NCI-H1092 treated with DMSO at 0.1 percent for 48 hours (cell line): ENCODE measurements at regions not wholly inside any gene's neighbourhood (a gene's known extent, or its start where the extent isn't known, plus 50 kb on each side); places are given as distances from the start of the nearest gene placed in this dataset.
"Not testable (repeated sequence)": the region's sequence is repeated elsewhere in the genome, so short reads cannot be mapped to it uniquely, and the experiment has no call there.

Experiments used
- DNase-seq: peaks from one replicate; lab custom pipeline; 2025; lab: John Stamatoyannopoulos, UW

DNA sequence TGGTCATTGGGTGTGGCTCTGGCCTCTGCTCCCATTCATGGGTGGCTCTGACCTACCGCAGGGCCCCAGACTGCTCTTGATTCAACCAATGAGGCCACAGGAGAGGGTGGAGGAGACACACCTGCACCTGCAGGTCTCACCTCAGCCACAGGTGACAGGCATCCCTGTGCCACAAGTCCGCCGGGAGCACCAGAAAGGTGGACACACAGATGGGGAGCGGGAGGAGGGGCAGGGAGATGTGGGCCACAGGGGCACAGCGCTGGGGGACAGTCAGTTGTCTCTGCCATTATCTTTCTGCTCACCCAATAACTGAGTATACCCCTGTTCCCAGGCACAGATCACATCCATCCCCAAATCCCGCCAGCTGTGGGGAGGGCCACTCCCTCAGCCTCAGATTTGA is 189.1 kb upstream of the SALL3 start:
- no peak for DNase-seq

DNA sequence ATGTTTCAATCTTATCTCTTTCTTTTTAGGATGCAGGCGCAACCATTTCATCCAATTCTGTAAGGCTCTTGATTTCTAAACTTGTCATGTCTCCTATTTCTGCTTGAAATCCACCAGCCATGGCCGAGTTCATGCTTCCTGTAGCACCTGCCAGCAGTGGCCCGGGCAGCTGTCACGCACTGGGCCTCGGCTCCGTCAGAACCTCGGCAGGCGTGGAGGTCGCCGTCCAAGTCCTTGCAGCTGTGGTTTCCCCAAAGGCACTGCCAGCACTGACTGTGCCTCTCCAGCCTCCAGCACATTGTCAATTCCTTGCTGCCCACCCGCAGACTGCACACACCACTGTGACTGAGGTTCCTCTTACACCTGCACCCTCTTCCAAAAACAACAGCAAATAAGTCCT is 188.7 kb upstream of the SALL3 start:
- DNase-seq = peak; percentile 61

DNA sequence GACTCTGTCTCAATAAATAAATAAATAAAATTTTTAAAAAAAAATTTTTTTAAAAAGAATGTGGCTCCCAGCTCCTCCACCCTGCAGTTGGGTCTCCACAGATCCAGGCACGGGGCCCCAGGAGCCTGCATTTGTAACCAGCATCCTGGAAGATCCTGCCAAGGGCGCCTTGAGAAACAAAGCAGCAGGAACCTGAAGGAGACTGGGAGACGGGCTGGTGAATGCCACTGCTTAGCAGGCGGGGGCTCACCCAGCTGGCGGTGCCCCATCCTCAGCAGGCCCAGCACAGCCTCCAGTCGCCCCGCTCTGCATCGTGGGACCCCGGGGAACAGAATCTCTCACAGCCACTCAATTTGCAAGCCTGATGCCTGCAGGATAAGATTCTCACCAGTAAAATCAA is 187.5 kb upstream of the SALL3 start:
- no peak for DNase-seq

DNA sequence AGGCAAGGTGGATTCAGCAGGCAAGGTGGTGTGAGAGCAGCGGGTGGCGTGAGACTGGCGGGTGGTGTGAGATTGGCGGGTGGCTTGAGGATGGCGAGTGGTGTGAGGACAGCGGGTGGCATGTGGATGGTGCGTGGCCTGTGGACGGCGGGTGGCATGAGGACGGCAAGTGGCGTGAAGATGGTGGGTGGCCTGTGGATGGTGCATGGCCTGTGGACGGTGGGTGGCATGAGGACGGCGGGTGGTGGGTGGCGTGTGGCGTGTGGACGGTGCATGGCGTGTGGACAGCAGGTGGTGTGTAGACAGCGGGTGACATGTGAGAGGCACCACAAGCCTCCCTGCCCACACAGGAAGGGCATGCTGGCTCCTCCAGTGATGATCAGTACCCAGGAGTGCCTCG is 186.9 kb upstream of the SALL3 start:
- no peak for DNase-seq

DNA sequence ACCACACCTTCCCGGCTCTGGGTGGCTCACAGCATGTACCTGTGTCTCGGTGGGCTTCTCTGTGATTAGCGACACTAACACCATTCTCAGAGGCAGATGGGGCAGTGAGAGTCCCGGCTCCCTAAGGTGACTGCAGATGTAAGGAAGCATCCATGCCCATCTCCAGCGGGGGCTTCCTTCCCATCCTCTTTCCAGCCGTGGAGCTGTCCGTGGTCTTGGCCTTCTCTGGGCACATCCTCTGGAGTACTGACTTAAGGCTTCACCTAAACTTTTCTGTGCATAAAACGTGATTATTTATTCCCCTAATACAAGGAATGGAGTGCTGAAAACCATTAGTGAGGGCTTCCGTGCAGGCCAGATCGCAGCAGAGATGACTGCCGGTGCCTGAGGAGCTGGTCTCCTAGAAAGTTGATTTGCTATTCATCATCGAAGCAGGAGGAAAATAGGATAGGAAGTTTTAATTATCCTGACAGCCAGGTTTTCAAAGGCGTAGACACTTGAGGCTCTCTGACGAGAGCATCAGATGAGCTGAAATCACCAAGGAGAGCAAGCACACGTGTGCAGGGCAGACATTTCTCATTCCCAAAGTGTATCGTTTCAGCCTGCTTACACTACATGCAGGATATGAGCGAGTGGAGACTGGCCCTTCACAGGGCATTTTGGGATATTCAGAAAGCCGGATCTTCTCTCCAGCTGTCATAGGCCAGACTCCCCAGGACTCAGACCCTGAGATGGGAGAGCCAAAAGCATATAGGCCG is 186.1 kb upstream of the SALL3 start:
- DNase-seq = no peak

DNA sequence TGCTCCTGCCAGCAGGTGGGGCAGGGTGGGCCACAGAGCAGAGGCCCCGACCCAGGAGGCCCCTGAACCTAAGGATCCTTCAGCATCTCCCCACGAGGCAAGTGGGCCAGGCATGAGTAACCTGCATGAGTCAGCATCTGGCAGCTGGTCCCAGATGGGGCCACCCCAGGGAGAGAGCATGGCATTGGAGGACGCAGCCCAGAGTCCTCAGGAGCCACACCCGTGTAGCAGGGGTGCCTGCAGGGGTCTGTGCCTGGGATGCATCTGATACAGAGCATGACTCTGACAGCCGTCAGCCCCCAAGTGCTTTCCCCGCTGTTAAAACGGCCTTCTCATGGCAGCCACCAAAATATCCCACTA is 185.6 kb upstream of the SALL3 start:
- no peak for DNase-seq

DNA sequence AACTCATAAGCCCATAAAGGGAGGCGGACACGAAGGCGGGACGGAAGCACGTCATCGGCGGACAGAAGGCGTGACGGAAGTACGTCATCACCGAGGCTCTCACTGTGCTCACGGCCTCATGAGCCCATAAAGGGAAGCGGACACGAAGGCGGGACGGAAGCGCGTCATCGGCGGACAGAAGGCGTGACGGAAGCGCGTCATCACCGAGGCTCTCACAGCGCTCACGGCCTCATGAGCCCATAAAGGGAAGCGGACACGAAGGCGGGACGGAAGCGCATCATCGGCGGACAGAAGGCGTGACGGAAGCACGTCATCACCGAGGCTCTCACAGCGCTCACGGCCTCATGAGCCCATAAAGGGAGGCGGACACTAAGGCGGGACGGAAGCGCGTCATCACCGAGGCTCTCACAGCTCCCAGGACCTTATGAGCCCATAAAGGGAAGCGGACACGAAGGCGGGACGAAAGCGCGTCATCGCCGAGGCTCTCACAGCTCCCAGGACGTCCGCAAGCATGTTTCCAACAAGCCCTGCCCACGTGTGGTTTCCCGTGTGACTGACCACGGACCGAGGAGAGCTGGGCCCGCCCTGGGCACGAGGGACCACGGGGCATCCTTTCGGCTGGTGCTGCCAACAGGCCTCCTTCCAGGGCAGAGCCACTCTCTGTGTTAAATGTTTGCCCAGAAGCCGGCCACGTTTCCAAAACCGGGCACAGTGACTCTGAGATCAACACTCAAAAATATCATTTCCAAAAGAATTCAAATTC is 182.7 kb upstream of the SALL3 start:
- DNase-seq = no peak

DNA sequence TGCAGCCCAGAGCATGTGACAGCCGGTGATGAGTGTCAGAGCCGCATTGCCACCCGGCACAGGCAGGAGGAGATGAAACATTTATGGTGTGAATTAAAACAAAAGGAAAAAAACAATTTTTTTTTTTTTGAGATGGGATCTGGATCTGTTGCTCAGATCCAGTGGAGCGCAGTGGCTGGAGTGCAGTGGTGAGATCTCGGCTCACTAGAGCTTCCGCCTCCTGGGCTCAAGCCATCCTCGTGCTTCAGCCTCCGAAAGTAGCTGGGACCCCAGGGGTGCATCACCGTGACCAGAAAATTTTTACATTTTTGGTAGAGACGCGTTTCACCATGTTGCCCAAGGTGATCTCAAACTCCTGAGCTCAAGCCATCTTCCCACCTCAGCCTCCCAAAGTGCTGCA is 182.1 kb upstream of the SALL3 start:
- no peak for DNase-seq

DNA sequence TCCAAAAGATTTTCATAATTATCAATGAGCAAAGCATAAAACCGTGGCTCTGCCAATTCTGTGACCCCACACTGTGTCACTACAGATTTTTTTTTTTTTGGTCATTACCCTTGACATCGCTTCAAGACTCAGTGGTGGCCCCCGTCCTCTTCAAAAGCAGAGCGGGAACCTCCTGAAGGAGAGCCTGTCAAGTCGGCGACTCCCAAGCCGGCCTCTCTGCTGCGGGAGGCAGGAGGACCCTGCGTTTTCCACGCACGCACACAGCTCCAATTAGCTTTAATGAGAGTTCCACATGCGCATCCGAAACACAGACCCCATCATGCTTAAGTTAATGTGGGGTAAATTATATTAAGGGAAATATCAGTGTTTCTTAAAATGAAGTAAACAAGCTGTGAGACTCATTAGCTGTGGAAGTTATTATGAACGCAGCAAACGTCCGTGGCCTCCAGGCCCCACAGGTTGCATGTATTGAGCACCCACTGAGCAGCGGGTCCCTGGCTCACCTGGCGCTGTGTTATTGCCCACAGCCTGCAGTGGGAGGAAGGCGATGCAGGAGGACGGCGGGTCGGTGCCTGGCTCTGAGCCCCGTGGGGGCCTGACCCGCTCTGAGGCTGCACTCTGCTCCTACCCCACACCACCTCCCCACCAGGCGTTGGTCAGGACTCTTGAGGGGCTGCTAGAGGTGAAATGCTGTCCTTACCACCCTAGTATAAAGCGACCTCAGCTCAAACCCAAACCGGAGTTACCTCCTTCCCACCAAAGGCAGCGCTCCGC is 181.0 kb upstream of the SALL3 start:
- DNase-seq = no peak

DNA sequence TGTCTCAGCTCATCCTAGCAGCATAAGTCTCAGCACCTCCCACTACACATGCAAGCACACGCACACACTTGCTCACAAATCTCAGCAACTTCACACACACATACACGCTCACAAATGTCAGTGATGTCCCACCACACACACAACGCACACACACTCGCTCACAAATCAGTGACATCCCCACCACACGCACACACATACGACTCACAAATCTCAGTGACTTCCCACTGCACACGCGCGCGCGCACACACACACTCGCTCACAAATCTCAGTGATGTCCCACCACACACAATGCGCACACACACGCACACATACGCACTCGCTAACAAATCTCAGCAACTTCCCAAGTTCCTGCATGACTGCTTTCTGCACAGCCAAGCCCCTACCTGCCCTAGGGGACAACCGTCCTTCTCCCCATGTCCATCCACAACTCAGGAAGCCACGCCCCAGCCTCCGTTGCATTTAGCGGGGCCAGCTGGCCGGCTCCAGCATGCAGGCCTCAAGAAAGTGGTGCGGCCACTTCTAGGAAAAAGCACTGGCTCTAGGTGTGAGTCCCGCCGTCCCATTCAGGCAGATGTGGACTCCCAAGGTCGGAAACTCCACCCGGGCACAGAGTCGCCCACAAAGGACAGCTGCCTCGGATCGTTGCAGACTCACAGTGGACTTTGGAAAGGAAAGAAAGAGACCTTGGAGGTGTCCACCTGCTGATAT is 180.1 kb upstream of the SALL3 start:
- no peak for DNase-seq

DNA sequence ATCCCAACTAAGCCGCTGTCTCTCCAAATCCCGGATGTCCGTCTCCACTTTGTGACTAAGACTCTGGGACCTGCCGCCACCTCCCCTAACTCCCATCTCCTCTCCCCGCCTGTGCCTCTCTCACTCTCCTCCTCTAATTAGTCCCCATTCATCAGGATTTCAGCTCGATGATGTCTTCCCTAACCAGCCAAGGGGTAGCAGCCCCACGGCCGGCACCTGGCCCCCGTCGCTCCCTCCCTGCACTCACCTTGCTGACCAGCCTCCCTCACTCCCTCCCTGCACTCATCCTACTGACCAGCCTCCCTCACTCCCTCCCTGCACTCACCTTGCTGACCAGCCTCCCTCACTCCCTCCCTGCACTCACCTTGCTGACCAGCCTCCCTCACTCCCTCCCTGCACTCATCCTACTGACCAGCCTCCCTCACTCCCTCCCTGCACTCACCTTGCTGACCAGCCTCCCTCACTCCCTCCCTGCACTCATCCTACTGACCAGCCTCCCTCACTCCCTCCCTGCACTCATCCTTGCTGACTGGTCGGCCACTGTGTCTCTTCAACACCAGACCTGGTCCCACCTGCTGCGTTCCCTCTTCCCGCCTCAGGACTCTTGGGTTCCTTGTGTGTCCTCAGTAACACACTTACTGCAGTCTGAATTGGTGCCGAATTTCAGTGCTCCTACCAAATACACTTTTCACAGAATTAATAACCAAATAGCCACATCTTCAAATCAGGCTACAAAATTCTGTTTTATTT is 179.3 kb upstream of the SALL3 start:
- DNase-seq = not testable (repeated sequence)

DNA sequence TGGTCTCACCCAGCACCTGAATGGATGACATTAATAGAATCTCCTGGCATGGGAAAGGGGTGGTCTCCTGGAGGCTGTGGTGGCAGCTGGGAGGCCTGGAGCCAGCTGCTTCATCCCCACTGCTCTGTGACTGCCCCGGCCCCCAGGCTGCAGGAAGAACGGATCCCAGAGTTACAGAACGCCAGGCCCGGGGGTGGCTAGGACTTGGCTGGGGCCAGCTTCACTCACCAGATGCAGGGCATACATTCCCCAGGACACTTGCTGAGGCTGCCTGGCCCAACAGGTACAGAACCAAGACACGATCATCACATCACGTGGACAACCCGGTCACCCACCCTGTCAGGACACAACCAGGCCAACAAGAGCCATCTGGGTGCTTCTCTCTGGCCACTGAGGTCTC is 178.6 kb upstream of the SALL3 start:
- DNase-seq = no peak

DNA sequence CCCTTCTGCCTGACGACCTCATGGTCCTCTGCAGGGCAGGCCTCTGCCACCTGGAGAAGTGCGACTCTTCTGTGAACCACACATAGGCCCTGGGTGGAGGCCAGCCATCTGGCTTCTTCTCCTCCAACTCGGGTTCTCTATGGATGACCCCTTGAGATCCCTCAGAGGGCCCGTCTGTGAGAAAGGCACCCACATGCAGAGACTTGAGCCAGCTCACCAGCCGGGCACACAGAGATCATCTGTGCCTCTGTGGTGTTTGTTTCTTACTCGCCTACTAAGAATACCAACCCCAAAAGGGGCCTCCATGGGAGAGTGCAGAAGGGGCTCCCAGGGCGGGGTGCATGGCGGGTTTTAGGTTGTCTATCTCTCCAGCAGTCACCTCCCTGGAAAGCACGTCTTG is 176.5 kb upstream of the SALL3 start:
- no peak for DNase-seq

DNA sequence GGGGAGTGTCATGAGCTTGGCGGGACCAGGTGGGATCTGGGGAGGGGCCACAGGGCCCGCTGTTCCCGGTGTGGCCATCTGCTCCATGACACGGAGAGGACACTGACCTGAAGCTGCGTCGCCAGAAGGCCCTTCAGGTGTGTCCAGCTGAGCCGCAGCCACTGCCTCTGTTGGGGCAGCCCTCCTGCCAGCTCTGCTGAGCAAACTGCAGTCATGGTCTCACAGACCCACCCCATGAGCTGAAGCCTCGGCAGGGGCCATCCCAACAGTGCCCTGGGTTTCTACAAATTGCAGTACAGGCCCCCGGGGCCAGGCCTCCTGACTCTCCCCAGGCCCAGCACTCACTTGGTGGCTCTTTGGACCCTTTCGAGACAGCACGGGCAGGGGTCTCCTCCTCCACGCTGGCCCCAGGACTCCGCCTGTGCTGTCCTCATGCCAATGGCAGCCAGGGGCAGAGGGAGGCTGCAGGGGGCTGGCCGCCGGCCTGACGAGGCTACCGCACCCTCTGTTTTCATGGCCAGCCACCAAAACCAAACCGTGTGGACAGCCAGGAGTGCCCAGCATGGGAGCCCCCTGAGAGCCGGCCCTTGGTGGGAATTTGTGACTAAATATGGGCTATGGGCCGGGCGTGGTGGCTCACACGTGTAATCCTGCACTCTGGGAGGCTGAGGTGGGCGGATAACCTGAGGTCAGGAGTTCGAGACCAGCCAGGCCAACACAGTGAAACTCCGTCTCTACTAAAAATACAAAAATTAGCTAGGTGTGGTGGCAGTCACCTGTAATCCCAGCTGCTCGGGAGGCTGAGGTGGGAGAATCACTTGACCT is 175.2 kb upstream of the SALL3 start:
- DNase-seq = no peak

DNA sequence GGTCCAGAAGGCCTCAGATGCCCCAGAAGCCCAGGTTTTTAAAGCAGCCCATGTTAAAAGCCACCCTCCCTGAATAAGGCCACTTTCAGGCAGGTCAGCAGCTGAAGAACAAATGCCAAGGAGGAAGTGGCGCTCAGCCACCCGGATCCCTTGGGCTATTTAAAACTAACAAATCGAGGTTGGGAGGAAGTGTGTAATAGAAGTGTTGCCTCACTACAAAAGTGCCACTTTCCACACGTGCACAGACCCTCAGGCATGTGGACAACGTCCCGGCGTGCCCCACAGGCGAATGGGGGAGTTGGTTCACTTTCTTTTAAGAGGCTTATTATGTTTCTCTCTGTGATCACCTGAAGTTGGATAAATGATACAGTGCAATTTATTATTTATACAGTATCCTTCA is 173.8 kb upstream of the SALL3 start:
- DNase-seq = no peak

DNA sequence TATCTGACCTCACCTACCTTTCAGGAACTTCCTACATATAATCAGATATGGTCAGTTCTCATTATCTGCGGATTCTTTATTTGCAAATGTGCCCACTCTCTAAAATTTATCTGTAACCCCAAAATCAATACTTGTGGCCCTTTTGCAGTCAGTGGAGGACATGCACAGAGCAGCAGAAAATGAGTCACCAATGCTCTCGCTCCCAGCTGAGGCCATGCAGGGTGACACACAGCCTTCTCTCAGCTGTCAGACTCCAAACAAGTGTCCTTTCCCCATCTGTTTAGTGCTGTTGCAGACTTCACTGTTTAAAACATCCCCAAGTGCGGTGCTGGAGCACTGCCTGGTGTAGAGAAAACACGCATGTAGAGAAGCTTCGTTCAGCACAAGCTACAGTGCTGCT is 171.9 kb upstream of the SALL3 start:
- DNase-seq = no peak

DNA sequence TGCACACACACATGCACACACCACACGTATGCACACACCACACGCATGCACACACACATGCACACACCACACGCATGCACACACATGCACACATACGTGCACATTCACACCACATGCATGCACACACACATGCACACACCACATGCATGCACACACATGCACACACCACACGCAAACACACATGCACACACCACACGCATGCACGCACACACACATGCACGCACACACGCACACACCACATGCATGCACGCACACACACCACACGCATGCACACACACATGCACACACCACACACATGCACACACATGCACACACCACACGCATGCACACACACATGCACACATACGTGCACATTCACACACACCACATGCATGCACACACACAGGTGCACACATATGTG is 169.8 kb upstream of the SALL3 start:
- DNase-seq = no peak

DNA sequence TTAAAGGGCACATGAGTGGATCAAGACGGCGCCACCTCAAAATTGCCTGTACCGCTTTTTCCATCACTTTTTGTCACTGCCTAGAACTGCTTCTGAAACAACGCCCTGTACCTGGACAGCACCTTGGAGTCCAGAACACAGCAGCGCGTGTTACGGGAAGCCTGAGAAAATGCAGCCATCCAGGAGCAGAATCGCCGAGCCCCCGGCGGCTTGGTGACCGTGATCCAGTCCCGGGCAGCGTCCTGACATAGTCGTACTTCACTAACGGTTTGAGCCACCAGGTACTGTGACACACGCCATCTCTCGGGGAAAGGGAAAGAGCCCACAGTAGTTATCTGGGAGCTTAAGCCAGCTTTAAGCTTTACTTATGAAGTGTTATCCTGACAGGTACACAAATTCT is 168.9 kb upstream of the SALL3 start:
- no peak for DNase-seq

DNA sequence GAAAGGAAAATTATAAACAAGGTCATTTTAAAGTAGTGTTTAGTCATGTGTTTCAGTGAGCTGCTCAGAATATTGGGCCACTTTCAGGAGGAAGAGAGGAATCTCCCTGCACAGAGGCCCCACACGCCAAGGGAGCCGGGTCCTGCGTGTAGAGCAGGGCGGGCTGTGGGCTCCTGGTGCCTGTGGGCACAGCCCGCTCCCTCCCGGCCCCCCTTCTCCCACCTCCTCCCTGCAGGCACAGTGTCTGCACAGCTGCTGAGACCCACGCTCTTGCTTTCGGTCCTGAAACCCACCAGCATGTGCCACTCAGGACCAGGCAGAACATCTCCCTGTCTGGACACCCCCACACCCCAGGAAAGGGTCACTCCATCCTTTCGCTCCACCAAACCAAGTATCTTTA is 167.6 kb upstream of the SALL3 start:
- no peak for DNase-seq

DNA sequence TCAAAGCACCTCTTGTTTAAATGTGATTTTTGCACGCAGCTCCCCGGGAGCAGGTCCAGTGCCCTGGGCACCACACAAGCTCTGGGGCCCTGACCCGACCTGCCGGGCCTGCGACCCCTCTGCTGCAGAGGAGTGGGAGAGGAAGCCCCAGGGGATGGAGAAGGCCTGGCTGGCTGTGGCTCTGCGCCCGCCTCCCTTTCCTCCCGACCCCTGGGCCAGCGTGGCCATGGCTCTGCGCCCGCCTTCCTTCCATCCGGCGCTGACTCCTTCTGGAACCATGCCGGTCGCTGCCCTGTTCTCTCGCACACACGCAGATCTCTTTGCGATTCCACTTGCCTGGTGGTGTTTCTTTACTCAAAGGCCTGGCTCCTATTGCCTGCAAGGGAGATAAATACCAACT is 166.5 kb upstream of the SALL3 start:
- DNase-seq = no peak
